Mucosa of stomach (tissue), 1 donor: ENCODE measurements at regions not wholly inside any gene's neighbourhood (a gene's known extent, or its start where the extent isn't known, plus 50 kb on each side); places are given as distances from the start of the nearest gene placed in this dataset.

Experiments used
- H3K27me3 ChIP-seq: one replicate; pipeline ENCODE4 v1.7.0; 2013; ENCODE audit warnings: mild to moderate bottlenecking, low read length; ENCODE audit not compliant: control insufficient read depth, insufficient read depth
- H3K36me3 ChIP-seq: one replicate; pipeline ENCODE4 v1.7.0; 2013; ENCODE audit warnings: low read length; ENCODE audit not compliant: control insufficient read depth, insufficient read depth
- H3K4me1 ChIP-seq: one replicate; pipeline ENCODE4 v1.7.0; 2013; ENCODE audit warnings: mild to moderate bottlenecking, low read length; ENCODE audit not compliant: control insufficient read depth, insufficient read depth
- H3K4me3 ChIP-seq: one replicate; pipeline ENCODE4 v1.7.0; 2013; ENCODE audit warnings: low read length
- H3K9ac ChIP-seq: one replicate; pipeline ENCODE4 v1.7.0; 2013; ENCODE audit warnings: mild to moderate bottlenecking, low read length, moderate library complexity
- H3K9me3 ChIP-seq: one replicate; pipeline ENCODE4 v1.7.0; 2013; ENCODE audit warnings: mild to moderate bottlenecking, low read length, moderate library complexity; ENCODE audit not compliant: control insufficient read depth
- donor health status: Pancreatic carcinoma.

DNA sequence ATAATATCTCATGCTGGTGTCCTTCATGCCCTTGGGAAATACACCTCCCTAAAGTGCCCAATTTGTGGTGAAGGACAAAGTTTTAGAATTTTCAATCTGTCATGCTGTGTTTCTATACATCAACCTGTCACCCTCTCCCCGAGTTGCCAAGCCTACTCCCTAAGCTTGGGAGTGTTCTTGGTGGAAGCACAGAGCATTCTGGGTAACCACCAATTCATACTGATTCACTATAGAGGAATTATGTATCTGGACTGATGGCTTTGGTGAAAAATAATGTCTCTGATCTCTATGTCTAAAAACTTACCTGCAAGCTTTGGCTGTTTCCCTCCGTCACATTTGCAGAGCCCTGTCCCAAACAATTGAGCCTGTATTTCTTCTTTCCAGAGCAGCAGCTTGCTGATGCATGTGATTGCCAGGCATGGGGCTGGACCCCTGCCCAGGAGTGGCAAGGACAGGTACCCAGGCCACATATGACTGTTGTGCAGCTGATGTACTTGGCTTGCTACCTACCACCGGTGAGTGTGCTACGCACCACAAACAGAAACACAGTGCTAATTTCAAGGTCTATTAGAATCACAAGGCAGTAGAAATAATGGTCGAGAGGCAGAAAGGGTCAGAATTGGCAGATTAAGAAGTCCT is 202.8 kb upstream of the CITED2 start:
- Histone ChIP-seq H3K4me3 (no peak overlapping the region), H3K4me1 (no peaks in the 10 kb centered on the region), H3K27me3 (no peaks in the 10 kb centered on the region), H3K36me3 (no peaks in the 10 kb centered on the region), H3K9ac (no peak overlapping the region), H3K9me3 (no peaks in the 10 kb centered on the region)

GRCh38 chr6:139572001-139572400 is 197.6 kb upstream of the CITED2 start:
- Histone ChIP-seq H3K4me1 (no peaks in the 10 kb centered on the region), H3K36me3 (no peaks in the 10 kb centered on the region), H3K9me3 (no peaks in the 10 kb centered on the region)

DNA sequence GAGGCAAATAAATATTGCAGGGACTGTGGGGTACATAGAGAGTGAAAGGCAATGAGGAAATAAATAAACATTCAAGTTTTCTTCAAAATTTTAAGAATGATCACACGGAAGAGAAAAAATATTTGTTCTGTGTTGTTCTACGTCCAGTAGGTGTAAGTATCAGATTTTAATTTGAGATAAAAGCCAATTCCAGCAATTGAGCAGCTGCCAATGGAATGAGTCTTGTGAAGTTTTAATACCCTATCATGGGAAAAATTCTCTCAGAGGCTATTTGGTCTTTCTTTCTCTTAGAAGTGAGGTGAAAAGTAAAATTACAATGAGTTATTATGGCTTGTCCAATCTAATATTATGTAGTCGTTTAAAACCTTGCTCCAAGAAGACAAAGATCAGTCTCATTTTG is 195.7 kb upstream of the CITED2 start:
- no peaks in the 10 kb centered on the region for H3K9me3 ChIP-seq
- no peaks in the 10 kb centered on the region for H3K36me3 ChIP-seq
- no peaks in the 10 kb centered on the region for H3K27me3 ChIP-seq
- no peaks in the 10 kb centered on the region for H3K4me1 ChIP-seq
- H3K9ac ChIP-seq: no peak overlapping the region
- no peak overlapping the region for H3K4me3 ChIP-seq

More at GRCh38 chr6:139572001-139572400, 197.6 kb upstream of the CITED2 start:
- no peak overlapping the region for H3K9ac ChIP-seq
- H3K27me3 ChIP-seq: no peaks in the 10 kb centered on the region
- H3K4me3 ChIP-seq: no peak overlapping the region

GRCh38 chr6:139569566-139569965 is 195.1 kb upstream of the CITED2 start:
- Histone ChIP-seq H3K9me3 (no peaks in the 10 kb centered on the region), H3K4me1 (no peaks in the 10 kb centered on the region), H3K9ac (no peak overlapping the region), H3K27me3 (no peaks in the 10 kb centered on the region), H3K4me3 (no peak overlapping the region), H3K36me3 (no peaks in the 10 kb centered on the region)

DNA sequence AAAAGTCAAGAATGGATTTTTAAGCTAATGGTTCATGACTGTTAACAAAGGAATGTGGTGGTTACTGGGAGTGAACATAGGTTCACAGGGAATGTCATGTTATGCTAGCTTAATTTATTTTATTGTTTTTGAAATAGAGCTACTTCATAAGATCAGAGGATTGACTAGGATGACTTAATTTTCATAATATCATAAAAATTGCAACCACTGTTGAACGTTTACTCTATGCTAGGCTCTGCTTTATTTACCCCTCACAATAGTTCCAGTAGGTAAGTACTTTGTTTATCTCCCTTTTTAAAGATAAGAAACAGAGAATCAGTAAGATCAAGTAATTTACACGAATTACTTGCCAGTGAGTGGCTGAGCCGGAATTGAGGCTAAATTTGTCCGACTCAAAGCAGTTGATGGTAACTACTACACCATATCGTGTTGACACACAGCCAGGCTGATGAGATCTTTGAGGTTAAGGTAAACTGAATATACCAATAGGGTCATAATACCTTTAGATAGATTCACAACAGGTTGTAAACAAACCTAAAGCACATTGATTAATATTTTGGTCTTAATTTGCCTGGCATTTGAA is 194.6 kb upstream of the CITED2 start:
- Histone ChIP-seq H3K27me3 (no peaks in the 10 kb centered on the region), H3K4me1 (no peaks in the 10 kb centered on the region), H3K36me3 (no peaks in the 10 kb centered on the region), H3K4me3 (no peak overlapping the region), H3K9ac (no peak overlapping the region), H3K9me3 (no peaks in the 10 kb centered on the region)

DNA sequence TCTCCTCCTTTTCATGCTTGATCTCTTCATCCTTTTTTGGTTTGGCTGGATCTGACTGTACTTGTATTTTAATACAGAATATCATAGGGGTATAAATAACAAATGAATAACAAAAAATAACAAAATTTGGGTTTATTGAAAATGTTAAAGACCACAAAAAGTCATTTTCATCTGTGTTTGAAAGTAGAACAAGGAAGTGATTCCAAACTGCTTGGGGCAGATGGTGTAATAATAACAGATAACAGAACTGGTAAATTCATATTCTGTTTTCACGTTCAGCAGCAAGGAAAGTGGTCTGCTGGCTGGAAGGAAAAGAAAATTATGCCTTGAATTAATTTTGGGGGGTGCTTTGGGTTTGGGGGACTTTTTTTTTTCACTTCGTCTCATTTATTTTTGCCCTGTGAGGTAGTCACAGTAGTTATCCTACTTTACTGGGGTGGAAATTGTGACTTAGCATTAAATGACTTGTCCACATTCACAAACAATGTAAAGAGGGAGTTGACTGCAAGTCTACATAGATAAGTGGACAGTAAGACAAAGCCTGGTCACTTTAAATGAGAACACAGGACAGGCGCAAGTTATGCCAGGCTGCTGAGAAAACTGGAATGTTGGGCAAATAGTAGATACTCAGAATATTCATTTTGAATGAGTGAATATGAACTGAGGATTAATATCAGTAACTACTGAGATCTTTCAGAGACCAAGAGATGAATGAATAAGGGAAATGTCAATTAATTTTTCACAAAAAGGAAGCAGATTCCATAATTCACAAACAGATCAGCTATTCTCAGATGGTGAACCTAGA is 193.9 kb upstream of the CITED2 start:
- H3K9ac ChIP-seq: no peak overlapping the region
- H3K4me1 ChIP-seq: no peaks in the 10 kb centered on the region
- no peaks in the 10 kb centered on the region for H3K9me3 ChIP-seq
- H3K27me3 ChIP-seq: no peaks in the 10 kb centered on the region
- H3K4me3 ChIP-seq: no peak overlapping the region
- H3K36me3 ChIP-seq: no peaks in the 10 kb centered on the region

DNA sequence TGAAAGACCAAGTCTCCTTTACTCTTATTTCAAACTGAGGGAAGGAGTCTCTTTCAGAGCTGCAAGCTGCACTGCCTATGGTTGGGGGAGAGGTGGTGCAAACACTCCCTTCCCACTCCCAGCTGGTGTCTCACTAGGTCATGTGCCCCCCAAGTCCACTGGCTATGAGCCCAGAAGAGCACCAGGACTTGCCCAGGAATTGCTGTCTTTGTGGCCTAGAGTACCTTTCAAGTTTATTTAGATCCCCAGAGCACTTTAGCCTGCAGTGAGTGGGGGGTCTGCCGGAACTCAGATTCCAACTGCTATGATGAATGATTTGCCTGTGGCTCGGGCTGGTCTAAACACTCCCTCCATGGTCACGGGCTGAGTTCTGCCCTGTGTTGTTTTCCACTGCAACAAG is 192.6 kb upstream of the CITED2 start:
- Histone ChIP-seq H3K9me3 (no peaks in the 10 kb centered on the region), H3K9ac (no peak overlapping the region), H3K36me3 (no peaks in the 10 kb centered on the region), H3K4me1 (no peaks in the 10 kb centered on the region), H3K27me3 (no peaks in the 10 kb centered on the region), H3K4me3 (no peak overlapping the region)

GRCh38 chr6:139565591-139565990 is 191.1 kb upstream of the CITED2 start:
- Histone ChIP-seq H3K9me3 (no peaks in the 10 kb centered on the region), H3K4me1 (no peaks in the 10 kb centered on the region), H3K4me3 (no peak overlapping the region), H3K27me3 (no peaks in the 10 kb centered on the region), H3K36me3 (no peaks in the 10 kb centered on the region), H3K9ac (no peak overlapping the region)

DNA sequence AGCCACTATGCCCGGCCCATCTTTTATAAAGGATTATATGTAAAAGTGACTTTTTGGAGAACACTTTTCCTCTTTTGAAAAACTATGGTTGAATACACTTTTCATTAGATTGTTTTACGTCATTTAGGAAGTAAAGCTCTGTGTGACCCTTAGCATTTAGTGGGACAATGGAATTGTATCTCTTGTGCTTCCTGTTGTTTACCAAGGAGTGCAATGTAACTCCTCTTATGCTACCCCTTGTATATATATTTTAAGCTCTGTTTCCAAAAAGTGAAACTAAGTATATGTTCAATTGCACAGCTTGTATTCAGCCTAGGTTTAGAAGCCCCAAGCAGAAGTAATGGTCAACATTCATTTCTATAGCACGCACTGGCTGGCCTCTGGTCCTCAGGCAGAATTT is 183.1 kb upstream of the CITED2 start:
- Histone ChIP-seq H3K9ac (no peak overlapping the region), H3K4me3 (no peak overlapping the region), H3K4me1 (no peaks in the 10 kb centered on the region), H3K36me3 (no peaks in the 10 kb centered on the region), H3K9me3 (no peaks in the 10 kb centered on the region), H3K27me3 (no peaks in the 10 kb centered on the region)

DNA sequence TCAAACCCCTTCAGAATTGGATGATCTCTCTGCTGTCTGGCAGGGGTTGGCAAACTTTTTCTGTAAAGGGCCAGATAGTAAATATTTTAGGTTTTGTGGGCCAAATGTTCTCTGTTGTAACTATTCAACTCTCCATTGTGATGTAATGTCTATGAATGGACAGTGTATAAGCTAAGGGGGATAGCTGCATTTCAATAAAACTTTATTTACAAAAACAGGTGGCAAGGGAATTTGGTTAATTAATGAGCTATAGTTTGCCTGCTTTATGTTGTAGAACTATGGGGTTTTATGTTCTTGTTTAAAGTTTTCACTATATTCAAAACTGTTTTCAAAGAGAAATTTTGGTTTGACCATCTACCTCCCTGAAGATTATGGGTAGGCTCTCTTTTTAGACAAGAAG is 182.1 kb upstream of the CITED2 start:
- no peaks in the 10 kb centered on the region for H3K4me1 ChIP-seq
- H3K27me3 ChIP-seq: no peaks in the 10 kb centered on the region
- no peaks in the 10 kb centered on the region for H3K36me3 ChIP-seq
- no peak overlapping the region for H3K4me3 ChIP-seq
- H3K9me3 ChIP-seq: no peaks in the 10 kb centered on the region
- H3K9ac ChIP-seq: no peak overlapping the region

DNA sequence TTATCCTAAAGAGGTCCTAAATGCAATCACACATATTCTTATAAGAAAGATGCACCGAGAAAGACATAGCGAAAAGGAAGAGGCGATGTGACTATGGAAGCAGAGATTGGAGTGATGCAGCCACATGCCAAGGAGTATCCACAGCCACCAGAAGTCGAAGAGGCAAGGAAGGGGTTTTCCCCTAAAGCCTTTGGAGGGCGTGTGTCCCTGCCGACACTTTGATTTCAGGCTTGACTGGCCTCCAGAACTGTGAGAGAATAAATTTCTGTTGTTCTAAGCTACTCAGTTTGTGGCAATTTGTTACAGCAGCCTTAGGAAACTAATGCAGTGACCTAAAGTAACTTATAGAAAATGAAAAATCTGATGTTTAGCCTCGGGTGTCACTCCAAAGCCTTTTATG is 179.5 kb upstream of the CITED2 start:
- H3K36me3 ChIP-seq: no peaks in the 10 kb centered on the region
- no peaks in the 10 kb centered on the region for H3K27me3 ChIP-seq
- H3K4me3 ChIP-seq: no peak overlapping the region
- no peaks in the 10 kb centered on the region for H3K9me3 ChIP-seq
- H3K9ac ChIP-seq: no peak overlapping the region
- H3K4me1 ChIP-seq: no peaks in the 10 kb centered on the region

GRCh38 chr6:139551376-139551775 is 176.9 kb upstream of the CITED2 start:
- Histone ChIP-seq H3K27me3 (no peaks in the 10 kb centered on the region), H3K9ac (no peak overlapping the region), H3K36me3 (no peaks in the 10 kb centered on the region), H3K4me3 (no peak overlapping the region), H3K9me3 (no peaks in the 10 kb centered on the region), H3K4me1 (peaks cover 5% of the 10 kb centered on the region)
